ENCODE measurements at regions not wholly inside any gene's neighbourhood (a gene's known extent, or its start where the extent isn't known, plus 50 kb on each side); places are given as distances from the start of the nearest gene placed in this dataset.

DNA sequence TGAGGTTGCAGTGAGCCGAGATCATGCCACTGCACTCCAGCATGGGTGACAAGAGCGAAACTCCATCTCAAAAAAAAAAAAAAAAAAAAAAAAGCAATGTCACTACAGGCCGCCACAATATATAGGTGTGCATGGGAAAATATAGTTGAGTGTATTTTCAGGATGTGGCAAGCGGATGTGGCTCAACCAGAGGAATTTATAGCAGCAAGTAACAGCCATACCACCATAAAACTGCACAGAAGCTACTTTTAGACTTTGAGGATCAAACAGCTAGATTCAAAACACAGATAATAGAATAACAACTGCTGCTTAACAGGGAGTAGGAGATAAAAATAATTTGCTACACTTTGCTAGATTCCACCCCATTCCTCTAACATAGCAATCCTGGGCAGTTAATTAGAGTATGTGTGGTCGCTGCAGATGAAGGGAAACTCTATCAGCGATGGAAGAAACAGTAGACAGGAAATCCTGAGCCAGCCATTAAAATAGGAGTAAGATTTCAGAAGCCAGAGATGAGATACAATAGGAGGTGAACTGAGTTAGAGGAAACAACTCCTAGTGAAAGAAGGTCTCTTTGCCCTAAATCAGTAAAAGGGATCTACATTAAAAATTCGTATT, 318.7 kb upstream of the STT3B start:
- no peak for DNase-seq

DNA sequence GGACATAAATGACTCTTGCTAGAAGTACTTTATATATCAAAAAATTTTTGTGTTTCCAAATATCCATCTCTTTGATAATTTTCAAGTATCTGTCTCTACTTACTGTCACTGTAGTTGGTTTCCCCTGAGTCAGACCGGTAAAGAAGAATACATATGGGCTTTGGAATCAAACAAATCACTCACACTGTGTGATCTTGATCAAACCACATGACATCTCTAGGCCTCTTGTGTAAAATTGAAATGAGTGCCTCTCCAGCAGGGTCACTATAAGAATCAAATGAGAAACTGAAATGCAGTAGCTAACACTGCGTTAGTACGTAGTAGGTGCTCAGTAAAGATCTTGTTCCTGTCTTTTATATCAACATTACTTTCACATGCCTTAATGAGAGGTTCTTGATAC, 314.6 kb upstream of the STT3B start:
- Mint-ChIP-seq H3K36me3 (ENCODE audit: low read depth) (no peaks in the 10 kb centered on the region), H3K27me3 (ENCODE audit: insufficient read depth) (peaks cover 6% of the 10 kb centered on the region), H3K4me1 (ENCODE audit: low read depth) (peaks cover 52% of the 10 kb centered on the region), H3K27ac (no peak overlapping the region), H3K4me3 (no peak overlapping the region), H3K9me3 (no peaks in the 10 kb centered on the region)
- no peak for TF ChIP-seq CTCF (IDR thresholded peaks at IDR 0.05)
- DNase-seq = no peak

More for the DNA sequence above, 318.7 kb upstream of the STT3B start:
- no peak for TF ChIP-seq CTCF (IDR thresholded peaks at IDR 0.05)
- H3K9me3 Mint-ChIP-seq = no peaks in the 10 kb centered on the region
- H3K4me3 Mint-ChIP-seq = no peak overlapping the region
- H3K27ac Mint-ChIP-seq = no peak overlapping the region
- no peaks in the 10 kb centered on the region for H3K36me3 Mint-ChIP-seq (ENCODE audit: low read depth)
- peaks cover 58% of the 10 kb centered on the region for H3K4me1 Mint-ChIP-seq (ENCODE audit: low read depth)
- no peaks in the 10 kb centered on the region for H3K27me3 Mint-ChIP-seq (ENCODE audit: insufficient read depth)

DNA sequence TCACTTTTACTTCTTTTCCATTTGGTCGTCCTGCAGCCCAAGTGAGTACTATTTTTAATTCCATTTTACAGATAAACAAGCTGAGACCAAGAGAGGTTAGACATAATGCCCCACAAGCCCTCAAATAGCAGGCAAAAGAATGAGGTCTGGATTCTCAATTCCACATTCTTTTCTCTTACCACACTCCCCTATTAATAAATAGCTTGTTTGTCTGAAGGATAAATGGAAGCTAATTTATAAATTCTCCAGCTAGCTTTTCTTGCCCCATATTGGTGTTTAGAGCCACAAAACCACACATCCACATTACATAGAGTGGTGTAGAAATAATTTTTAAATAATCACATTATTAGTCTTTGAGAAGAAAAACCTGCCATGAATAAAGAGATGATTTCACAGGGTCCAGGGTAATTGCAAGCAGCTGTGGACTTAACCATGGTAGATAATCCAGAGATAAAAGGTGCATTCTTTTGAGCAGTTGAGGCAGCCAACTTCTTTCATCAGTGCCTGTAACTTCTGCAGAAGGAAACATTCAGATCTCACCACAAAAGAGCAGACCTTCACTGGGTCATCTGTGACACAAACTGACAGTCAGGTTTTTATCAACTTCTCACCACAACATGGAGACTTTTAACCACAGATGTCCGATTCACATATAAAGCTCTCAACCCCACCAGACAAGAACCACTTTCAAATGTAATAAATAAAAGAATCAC, 313.4 kb upstream of the STT3B start:
- Mint-ChIP-seq H3K4me3 (no peak overlapping the region), H3K4me1 (ENCODE audit: low read depth) (peaks cover 47% of the 10 kb centered on the region), H3K27me3 (ENCODE audit: insufficient read depth) (peaks cover 7% of the 10 kb centered on the region), H3K27ac (peak overlapping the region; percentile 20), H3K9me3 (no peaks in the 10 kb centered on the region), H3K36me3 (ENCODE audit: low read depth) (no peaks in the 10 kb centered on the region)
- TF ChIP-seq CTCF (IDR thresholded peaks at IDR 0.05) = no peak
- peak; percentile 27 for DNase-seq

GRCh38 chr3:31220431-31220830, 312.3 kb upstream of the STT3B start:
- TF ChIP-seq CTCF (IDR thresholded peaks at IDR 0.05) = no peak
- no peak overlapping the region for H3K27ac Mint-ChIP-seq

GRCh38 chr3:31223278-31223677, 309.4 kb upstream of the STT3B start:
- no peak overlapping the region for H3K27ac Mint-ChIP-seq
- no peak for TF ChIP-seq CTCF (IDR thresholded peaks at IDR 0.05)
- peaks cover 7% of the 10 kb centered on the region for H3K27me3 Mint-ChIP-seq (ENCODE audit: insufficient read depth)
- DNase-seq = no peak
- no peaks in the 10 kb centered on the region for H3K36me3 Mint-ChIP-seq (ENCODE audit: low read depth)
- H3K4me1 Mint-ChIP-seq (ENCODE audit: low read depth) = peaks cover 16% of the 10 kb centered on the region
- no peaks in the 10 kb centered on the region for H3K9me3 Mint-ChIP-seq
- no peak overlapping the region for H3K4me3 Mint-ChIP-seq

More at GRCh38 chr3:31220431-31220830, 312.3 kb upstream of the STT3B start:
- peaks cover 38% of the 10 kb centered on the region for H3K4me1 Mint-ChIP-seq (ENCODE audit: low read depth)
- H3K36me3 Mint-ChIP-seq (ENCODE audit: low read depth) = no peaks in the 10 kb centered on the region
- no peak overlapping the region for H3K4me3 Mint-ChIP-seq
- no peaks in the 10 kb centered on the region for H3K9me3 Mint-ChIP-seq
- no peak for DNase-seq
- peaks cover 7% of the 10 kb centered on the region for H3K27me3 Mint-ChIP-seq (ENCODE audit: insufficient read depth)
